GM21619 (cell line): ENCODE measurements at regions not wholly inside any gene's neighbourhood (a gene's known extent, or its start where the extent isn't known, plus 50 kb on each side); places are given as distances from the start of the nearest gene placed in this dataset.

ENCODE experiments used
- ATAC-seq: cut with Tn5 transposase; IDR thresholded peaks from one replicate; pipeline ENCODE4 v1.9.1; 2021; ENCODE audit not compliant: unreplicated experiment

DNA sequence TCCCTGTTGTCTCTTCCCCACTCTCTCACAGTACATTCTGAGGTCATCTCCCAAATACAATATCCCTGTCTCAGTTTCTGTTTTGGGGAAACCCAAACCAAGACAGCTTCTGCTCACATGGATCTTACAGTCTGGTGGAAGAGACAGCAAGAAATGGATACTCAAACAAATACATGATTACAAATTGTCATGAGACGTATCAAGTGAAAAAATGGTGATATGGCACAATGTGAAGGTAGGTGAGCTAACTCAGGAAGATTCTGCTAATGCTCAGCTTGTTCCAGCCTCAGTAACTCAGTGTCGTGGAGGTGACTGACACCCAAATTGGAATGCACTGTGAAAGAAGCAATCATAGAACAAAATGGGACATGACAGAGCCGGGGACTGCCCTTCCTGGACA lies 68.3 kb downstream of the CHST1 start:
- ATAC-seq, result no peak

DNA sequence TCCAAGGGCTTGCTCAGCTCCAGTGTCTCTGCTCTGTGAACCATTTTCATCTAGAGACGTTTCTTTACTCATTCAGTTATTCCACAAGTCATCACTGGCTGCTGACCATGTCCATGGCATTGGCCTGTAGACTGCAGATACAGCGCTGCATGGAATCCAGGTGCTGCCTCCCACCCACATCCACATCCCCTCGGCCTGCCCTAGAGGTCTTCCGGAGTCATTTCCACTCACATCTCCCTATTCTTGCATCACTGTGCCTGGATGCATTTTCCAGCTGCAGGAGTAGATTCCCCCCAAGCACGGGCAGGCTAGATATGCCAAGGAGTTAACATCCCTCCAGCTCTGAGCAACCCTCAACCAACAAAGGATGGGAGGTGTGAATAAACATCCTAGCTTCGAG lies 68.9 kb downstream of the CHST1 start:
- no peak for ATAC-seq

DNA sequence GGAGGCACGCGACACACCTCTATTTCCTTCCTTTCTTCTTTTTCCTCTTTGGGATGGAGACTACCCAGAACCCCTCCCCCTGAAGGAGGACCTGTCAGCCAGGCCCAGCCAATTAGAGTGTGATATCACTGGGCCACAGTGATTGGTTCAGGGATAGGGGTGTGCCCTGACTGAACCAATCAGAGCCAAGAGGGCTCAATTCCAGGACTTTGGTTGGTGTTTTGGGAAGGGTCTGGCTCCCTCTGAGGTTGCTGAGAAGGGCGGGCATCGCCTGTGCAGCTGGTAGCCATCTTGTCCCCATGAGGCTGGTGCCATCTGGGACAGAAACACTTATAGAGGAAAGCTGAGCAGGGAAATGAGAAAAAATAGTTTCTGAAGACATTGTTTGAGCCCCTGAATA lies 71.4 kb downstream of the CHST1 start:
- no peak for ATAC-seq

DNA sequence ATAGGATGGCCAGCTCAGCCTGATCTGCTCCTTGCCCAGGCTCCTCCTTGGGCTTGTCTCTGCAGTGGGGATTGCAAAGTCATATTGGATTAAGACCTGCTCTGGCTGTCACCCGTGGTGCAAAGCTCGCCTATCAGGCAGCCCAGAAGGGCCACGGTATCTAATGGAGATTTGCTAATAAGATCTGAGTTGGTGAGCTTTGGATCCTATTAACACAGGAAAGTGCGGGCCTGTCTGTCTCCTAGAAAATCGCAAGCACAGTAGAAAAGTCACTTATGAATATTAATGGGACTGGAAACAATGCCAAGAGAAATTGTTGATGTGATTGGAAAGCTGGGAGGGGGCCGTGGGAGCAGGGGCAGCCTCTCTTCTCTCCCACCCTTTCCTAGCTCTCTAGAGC lies 72.8 kb downstream of the CHST1 start:
- no peak for ATAC-seq

DNA sequence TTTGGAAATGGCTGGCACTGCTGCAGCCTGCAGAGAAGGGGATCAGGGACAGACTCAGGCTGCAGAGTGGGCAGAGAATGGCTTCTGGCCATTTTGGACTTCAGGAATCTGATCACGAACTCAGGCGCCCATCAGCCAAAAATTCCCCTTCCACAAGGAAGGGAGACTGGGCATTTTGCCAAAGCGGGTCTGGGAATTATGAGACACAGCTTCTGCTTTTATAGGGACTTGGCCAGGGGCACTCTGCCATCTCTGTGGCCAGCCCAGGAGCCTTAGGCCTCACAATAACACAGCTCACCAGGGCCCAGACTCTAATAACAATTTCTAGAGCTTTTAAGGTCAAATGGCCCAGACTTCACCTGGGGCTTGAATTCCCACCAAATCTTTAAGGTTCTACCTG lies 74.7 kb downstream of the CHST1 start:
- no peak for ATAC-seq

DNA sequence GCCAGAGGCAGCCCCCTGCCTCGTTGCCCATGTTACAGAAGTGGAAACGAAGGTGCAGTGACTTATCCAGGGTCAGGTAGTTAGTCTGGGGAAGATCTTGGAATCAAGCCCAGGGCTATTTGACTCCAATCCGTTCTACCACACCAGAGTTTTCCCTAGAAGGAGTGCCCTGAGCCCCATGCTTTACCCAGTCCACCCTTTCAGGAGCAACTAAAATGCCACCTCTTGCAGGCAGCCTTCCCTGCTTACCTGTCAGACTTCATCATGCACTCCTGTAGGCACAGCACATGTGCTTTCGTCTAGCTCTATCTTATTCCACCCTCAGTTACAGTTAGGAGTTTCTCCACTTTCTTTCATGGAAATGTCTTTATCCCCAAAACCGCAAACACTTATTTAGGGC lies 80.2 kb downstream of the CHST1 start:
- ATAC-seq, result no peak

DNA sequence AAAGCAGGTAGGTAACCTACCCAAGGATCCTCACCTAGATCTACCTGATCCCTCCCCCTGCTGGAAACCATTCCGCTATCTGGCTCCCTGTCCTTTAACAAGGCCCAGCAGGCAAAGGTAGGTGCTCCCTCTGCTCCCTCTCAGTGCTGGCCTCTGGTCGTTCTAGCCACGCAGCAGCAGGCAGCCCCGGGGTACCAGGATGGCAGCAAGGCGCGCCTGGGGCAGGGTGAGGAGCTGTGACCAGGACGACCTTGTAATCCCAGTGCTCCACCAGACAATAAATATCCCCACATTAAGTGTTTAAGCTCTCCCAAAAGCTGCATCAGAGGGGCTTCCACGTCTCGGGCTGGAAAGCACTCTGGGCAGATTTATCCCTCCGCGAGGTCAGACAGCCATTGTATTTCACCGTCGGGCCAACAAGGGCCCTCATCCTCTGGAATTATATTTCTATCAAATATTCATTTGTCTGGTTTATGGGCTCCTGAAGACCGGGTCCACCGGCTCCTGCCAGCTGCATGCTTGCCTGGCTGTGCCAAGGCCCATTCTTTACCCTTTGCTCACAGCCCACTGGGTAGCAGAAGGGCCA lies 81.3 kb downstream of the CHST1 start:
- ATAC-seq, result no peak

DNA sequence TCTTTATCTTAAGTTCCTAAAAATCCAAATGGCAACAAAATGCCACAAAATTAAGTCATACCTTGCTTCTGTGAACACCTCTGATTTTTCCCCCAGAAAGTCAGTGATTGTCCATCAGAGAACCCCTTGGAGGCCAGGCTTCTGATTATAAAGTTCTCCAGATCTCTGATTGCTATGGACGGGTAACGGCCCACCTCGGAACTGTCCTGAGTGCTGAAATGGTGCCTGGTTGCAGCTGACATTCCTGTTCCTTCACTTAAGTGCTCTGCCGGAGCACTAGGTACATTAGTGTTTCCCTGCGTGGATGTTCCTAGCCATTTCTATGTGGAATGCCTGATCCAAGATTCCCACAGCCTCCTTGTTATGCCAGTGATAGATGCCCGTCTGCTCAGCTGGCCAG lies 85.0 kb downstream of the CHST1 start:
- no peak for ATAC-seq

DNA sequence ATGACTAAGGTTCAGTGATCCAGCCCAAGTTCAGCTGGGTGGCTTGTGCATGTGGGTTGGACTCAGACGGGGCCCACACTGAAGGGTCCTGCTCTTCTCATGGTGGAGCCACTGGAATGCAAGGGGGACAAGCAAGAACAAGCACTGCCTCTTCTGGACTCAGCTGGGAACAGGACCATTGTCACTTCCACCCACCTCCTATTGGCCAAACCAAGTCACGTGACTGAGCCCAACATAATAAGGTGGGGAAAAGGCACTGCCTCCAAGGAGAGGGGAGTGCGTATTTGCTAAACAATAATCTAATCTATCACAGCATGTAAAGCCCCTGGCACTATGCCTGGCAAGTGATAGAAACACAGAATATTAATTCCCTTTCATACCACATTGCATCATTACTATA lies 87.1 kb downstream of the CHST1 start:
- no peak for ATAC-seq

DNA sequence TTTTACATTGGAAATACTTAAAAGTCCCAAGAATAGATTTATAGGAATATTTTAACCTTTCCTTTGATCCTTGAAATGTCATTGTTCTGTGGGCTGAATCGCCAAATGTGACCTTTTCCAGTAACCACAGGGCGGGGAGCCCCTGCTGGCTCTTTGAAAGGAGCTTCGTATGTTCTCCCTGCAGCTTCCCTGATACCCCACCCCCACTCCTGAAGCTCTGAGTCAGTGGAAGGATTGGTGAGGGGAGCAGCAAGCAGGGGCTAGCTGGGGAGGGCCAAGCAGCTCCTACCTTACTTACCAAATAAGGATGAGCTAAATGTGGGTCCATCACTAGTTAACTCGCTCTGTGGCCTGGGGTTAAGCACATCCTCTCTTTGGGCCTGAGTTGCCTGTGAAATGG lies 87.7 kb downstream of the CHST1 start:
- ATAC-seq, result no peak

DNA sequence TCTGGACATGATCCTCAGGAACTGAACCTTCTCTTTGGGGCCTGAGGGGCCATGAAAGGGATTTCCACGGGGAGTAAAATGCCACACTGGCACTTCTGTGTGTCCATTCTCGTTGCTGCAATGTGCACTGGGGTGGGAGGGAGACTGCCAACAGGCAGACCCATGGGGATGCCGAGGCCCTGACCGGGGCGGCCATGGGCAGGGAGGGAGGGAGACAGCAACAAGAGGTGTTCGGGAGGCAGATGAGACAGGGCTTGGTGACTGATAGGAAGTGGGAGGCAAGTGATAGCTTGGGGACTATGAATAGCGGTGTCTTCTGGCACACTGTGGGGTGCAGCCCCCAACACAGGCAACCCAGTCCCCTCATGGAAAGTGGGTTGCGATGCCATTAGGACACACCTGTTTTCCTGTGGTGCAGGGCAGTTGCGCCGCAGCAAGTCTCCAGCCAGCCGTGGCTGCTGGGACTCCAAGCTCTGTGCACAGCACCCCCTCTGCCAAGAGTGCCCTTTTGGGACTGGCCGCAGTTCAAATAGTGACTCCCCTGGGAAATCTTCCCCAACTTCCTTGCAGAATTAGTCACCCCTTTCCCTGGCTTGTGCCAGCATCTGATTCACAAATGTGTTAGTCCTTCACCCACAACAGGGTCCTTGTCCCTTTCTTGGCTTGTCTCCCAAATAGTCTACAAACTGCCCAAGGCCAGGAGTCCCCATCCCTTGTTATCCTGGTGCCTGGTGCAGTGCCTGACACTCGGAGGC lies 88.8 kb downstream of the CHST1 start:
- ATAC-seq, result no peak

DNA sequence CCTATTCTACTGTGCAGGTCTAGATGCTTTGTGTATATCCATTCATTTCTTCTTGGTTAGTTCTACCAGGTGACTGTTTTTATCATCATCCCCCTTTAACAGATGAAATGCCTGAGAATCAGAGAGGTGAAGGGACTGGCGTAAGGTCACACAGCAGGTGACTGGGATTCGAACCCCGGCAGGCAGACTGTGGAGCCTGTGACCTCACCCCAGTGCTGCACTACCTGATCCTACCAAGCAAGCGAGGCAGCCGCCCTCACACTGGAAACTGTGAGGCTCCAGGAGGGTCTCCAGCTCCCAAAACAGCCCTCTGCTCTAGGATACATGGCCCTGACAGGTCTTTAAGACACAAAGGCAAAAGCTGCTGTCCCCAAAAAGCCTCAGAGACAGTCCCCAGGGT lies 91.7 kb downstream of the CHST1 start:
- no peak for ATAC-seq

DNA sequence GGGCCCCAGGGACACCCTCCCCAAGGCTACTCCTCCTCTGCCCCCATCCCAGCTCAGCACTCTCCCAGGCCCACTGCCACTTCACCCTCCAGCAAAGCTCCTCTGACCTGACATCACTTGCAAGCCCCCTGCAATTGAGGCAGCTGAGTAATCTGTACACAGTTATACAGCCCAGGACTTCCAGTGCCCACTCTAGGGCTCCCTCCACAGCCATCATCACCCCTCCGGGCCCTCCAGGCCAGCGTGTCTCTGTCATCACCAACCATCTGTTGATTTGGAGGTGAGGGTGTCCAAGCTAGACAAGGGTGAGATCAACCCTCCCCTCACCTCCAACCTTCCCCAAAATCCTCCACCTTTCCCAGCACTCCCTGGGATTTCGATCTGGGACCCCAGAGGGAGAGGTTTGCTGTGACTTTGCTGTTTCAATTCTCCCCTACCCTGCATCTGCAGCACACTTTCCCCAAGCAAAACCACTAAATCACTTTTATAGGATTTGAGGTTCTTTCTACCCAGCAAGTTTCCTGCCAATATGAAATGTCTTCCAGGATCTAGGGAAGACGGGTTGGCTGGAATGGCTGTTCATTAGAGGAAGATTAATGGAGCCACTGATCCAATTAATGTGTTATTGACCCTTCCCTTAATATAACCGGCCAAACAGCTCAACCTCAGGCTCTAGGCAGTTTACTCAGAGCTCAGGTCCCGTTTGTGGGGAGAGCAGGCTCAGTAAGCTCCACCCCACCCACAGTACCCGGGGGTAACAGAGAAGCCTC lies 92.9 kb downstream of the CHST1 start:
- no peak for ATAC-seq

DNA sequence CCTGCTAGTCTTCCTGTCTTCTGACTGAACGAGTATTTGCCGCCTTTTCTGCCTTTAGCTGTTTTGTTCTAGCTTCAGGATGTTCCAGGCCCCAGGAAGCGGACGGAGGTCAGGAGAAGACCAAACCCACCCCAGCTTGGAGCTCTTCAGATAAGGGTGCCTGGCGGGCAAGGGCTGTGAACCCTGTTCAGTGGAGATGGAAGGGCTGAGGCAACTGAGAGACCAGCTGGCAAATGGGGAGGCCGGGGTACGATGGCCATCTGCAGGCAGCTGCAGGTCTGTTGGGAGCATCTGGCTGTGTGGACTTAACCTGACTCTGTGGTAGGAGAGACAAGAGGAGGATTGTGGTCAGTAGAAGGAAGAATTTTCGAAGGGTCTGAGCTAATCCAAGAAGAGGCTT lies 95.6 kb downstream of the CHST1 start:
- ATAC-seq, result no peak

DNA sequence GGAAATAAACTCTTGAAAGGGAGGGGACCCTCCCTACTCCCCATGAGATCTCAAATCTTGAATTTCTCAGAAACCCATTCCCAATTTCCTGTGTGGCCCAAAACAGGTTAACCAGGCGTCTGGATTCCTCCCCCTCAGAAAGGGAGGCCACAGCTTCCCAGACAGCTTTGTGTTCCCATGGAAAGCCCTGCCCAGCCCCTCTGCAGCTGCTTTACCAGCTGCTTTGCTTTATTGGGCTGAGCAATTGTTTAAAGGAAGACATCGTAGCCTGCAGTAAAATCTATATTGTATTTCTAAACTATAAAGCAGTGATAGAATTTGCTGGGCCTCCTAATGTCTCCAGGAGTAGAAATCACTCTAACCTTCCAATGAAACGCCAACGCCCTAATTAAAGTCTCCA lies 97.4 kb downstream of the CHST1 start:
- no peak for ATAC-seq

DNA sequence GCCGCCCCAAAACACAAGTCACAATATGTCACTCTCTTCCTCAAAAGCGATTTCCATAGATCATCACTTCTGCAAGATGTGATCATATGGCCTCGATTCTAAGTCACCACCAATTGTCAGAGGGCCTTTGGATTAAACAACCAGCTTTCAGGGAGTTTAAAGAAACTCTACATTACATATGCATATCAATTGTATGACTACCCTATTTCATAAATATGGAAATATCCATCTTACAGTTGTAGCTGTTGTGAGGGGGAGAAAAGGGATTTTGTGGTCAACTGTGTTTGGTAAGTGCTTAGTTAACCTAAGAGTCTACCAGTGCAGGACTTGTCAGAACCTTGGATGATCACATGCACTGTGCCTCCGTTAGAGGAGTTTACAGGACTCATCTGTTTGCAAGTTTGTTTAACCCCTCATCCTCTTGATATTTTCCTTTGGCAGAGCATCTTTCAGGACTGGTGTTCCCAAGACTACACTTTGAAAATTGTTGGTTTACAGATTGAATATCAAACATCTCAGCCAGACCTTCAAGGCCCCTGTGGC lies 99.9 kb downstream of the CHST1 start:
- no peak for ATAC-seq

DNA sequence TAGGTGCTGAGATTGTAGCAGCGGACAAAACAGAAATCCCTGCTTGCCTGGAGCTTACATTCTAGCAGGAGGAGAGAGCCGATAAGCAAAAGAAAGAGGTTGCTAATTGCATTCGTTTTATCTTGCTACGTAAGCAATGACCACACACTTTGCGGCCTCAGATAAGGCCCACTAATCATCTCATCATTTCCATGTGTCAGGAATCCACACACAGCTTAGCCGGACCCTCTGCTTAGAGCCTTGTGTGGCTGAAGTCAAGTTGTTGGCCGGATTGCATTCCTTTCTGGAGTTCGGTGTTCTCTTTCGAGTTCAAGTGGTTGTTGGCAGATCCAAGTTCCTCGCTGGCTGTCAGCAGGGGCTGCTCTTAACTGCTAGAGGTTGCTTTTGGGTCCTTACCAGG lies 101.6 kb downstream of the CHST1 start:
- ATAC-seq, result no peak

DNA sequence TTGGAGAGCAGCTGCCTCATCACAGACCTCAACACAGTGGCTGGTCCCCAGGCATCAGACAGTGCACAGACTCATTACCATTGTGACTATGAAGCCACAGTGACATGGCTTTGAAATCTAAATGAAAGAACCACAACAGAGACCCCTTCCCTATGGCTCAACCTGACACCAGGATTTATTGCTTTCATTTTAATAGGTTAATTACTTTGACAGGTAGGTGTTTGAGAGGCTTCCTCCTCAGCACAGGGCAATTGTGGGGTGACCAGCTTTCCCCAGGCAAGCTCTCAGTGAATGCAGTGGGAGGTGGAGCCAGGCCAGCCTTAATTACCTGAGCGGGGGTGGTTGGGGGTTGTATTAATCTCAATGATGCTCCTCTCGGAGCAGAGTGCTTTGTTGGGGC lies 102.3 kb downstream of the CHST1 start:
- ATAC-seq, result no peak

DNA sequence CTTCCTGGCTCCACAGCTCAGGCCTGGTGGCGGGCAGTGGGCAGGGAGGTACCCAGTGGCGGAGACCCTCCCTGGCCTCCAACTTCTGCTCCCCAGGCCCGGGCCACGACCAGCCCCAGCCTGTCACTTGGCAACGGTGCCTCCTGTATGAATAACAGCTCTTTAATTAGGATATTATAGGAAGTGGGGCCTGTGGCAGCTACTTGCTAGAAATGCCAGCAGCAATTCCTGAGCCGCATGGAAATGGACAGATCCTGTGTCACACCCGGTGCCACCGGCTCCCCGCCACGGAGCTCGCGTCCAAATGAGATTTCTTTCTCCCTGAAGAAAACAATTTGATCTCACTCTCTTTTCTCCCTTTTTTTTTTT lies 104.5 kb downstream of the CHST1 start:
- ATAC-seq, result no peak

DNA sequence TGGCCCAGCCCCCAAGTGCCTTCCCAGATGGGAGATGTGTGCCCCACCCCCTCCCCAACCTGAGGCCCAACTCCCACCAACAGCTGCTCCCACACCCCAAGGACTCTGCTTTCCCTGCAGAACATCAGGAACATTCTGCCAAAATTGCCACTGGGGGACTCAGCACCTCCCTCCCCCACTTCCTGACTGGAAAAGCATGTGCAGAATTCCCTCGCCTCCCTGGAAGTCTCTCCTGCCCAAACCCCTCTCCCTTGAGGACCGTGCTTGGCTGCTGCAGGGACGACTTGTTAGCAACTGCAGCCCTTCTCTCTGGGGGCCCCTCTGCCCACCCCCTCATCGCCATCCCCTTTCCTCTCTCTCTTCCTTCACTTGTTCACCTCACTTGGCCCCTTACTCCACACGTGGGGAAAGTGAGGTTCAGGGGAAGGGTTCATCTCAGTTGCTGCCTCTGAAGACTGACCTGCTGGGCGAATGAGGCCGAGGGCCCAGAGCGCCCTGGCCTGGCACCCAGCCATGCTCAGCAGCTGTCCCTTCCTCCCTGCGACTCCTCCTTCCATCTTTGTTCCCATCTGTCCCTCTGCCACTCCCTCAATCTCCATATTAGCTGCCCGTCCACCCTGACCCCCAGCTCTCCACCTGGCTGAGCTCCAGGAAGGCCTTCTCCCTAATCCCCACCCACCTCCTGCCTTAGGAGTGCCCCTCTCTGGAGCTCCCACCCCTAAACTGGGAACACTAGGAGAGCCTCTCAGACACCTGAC lies 105.1 kb downstream of the CHST1 start:
- no peak for ATAC-seq
